Psoas muscle (tissue), 7 donors: ENCODE measurements at regions not wholly inside any gene's neighbourhood (a gene's known extent, or its start where the extent isn't known, plus 50 kb on each side); places are given as distances from the start of the nearest gene placed in this dataset.
A peak's percentile ranks its signal among the peaks of the same experiment; 100 is the strongest.

ENCODE experiments used
- ATAC-seq, 4 donors: fragments of 200-7000 bp; cut with Tn5 transposase; one replicate each; pipeline ENCODE4 v1.9.1; 2020; ENCODE audit warnings: moderate library complexity in 3 of 4, mild to moderate bottlenecking in 2 of 4
- DNase-seq, 2 donors: peaks; one replicate each; pipeline ENCODE4 v3.0.0-alpha.2; 2020
- H3K27ac ChIP-seq: fragments of 200-600 bp; one replicate; pipeline ENCODE4 v1.8.0; 2022
- H3K27me3 ChIP-seq, 3 donors: fragments of 200-600 bp in 1 of 3; one replicate each; pipeline versions ENCODE4 v1.6.1 to v1.8.0; 2013 to 2022; ENCODE audit warnings: low read length in 2 of 3, mild to moderate bottlenecking in 2 of 3, moderate library complexity in 1 of 3; ENCODE audit not compliant: insufficient read depth in 3 of 3
- H3K36me3 ChIP-seq, 2 donors: fragments of 200-600 bp in 1 of 2; one replicate each; pipeline versions ENCODE4 v1.6.1 to v1.8.0; 2013 to 2022; ENCODE audit warnings: low read depth in 1 of 2, mild to moderate bottlenecking in 1 of 2, moderate library complexity in 1 of 2; ENCODE audit not compliant: insufficient read depth in 1 of 2
- H3K4me1 ChIP-seq: fragments of 200-600 bp; one replicate; pipeline ENCODE4 v1.8.0; 2022
- H3K4me3 ChIP-seq: fragments of 200-600 bp; one replicate; pipeline ENCODE4 v1.8.0; 2022; ENCODE audit warnings: mild to moderate bottlenecking
- H3K9me3 ChIP-seq: fragments of 200-600 bp; one replicate; pipeline ENCODE4 v1.8.0; 2022
- WGBS, 3 donors: extraction: QIAGEN DNeasy Blood & Tissue Kit; methylation state at CpG; one replicate each; pipeline versions ENCODE4 v1.1.6 to v1.1.7; 2013; 5-methylcytosine and 5-hydroxymethylcytosine counted together
- intact Hi-C, 2 donors: fragments of 100-400 bp; cut with DNase I; formaldehyde crosslinking; loops; one replicate each; pipeline versions ENCODE4 v1.11.0 to v1.14.2; 2022
- TF ChIP-seq, protein P1 (sequence below): fragments of 200-600 bp; IDR thresholded peaks from one replicate; pipeline ENCODE4 v1.8.0; 2022; ENCODE audit warnings: antibody characterized with exemption
- donor health status: healthy with polysubstance abuse.
- donor health status: DM: no; HTN: no; CAD: no; lungs with moderate emphysema.
- donor health status: Bipolar disorder and iron deficiency.
- donor health status: healthy.
- donor health status: DM: yes; HTN: yes; CAD: no.
- donor health status: DM: no; HTN: no; CAD: no.
- donor health status: DM: yes; HTN: yes; CAD: no.

DNA sequence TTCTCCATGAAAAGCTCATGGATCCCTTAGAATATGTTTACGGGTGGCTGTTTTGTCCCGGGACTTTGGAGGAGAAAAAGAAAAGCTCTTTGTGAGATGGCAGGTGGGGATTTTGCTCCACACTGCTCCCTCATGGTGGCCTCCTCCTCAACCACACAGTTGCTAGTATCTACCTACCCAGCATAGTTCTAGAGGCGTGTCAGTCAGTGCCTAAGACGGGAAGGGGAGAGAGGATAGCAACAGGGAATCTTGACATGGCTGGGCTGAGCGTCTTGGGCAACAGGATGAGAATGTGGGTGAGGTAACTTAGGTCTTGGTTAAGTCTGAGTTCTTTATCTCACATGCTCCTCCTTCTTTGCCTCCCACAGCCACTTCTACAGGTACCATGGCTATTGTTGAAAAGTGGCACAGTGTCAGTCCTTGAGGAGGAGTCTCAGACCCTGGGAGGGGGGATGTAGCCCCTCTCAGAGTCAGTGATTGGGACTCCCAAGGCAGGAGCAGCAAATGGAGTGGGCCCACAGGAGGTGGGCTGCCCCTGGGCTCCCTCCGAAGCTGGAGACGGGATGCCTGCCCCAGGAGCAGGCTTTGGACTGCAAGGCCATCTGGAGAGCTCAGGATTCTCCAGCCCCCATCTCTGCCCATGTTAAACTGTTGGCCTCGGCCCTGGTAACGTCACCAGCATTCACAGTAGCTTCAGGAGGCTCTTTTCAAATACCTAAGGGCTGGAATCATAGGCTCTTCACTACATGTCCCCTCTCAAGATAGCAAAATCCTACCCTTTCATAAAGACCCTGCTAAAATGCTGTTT lies 75.4 kb downstream of the TENT5C start:
- H3K4me1 ChIP-seq = peaks cover 57% of the 10 kb centered on the region
- no peaks in the 10 kb centered on the region for H3K36me3 ChIP-seq
- intact Hi-C loops = loop anchor here (5.0 kb wide), 2 partner anchors 71 to 74 kb away; partner anchors contain the start of gene TENT5C (in 1 of the 2)
- no peaks in the 10 kb centered on the region for H3K9me3 ChIP-seq
- H3K27ac ChIP-seq = peak overlapping the region; percentile 88
- peak in 3 of 4 donors; percentile 14 to 51 (median 24) for ATAC-seq
- 58 to 74% (median 62%) methylated on average over 9 of the region's 9 CpGs for WGBS, 3 donors
- TF ChIP-seq, protein P1, sequence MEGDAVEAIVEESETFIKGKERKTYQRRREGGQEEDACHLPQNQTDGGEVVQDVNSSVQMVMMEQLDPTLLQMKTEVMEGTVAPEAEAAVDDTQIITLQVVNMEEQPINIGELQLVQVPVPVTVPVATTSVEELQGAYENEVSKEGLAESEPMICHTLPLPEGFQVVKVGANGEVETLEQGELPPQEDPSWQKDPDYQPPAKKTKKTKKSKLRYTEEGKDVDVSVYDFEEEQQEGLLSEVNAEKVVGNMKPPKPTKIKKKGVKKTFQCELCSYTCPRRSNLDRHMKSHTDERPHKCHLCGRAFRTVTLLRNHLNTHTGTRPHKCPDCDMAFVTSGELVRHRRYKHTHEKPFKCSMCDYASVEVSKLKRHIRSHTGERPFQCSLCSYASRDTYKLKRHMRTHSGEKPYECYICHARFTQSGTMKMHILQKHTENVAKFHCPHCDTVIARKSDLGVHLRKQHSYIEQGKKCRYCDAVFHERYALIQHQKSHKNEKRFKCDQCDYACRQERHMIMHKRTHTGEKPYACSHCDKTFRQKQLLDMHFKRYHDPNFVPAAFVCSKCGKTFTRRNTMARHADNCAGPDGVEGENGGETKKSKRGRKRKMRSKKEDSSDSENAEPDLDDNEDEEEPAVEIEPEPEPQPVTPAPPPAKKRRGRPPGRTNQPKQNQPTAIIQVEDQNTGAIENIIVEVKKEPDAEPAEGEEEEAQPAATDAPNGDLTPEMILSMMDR = peak; percentile 5
- no peaks in the 10 kb centered on the region for H3K27me3 ChIP-seq
- DNase-seq = no peak
- H3K4me3 ChIP-seq = peak overlapping the region; percentile 54

DNA sequence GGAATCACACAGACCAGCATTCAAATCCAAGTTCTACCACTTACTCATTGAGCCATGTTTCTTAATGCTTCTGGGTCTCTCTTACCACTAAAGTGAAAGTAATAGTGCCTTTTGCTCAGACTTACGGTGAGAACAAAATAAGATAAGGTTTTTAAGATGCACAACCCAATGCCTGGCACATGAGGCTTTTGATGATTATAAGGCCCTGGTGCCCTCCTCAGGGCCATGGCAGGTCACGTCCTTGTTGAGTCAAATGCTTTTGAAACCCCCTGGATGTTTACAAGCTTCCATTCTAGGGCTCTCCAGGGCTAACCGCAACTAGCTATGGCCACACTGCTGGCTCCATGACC lies 76.0 kb downstream of the TENT5C start:
- WGBS, 3 donors = 30 to 52% (median 43%) methylated on average over 3 of the region's 3 CpGs
- Histone ChIP-seq H3K27me3 (no peaks in the 10 kb centered on the region), H3K4me1 (peaks cover 59% of the 10 kb centered on the region), H3K27ac (peak overlapping the region; percentile 88), H3K4me3 (peak overlapping the region; percentile 54), H3K9me3 (no peaks in the 10 kb centered on the region), H3K36me3 (no peaks in the 10 kb centered on the region)
- intact Hi-C loops = loop anchor here (5.0 kb wide), 2 partner anchors 70 to 75 kb away; partner anchors contain the start of gene TENT5C (in 1 of the 2)
- DNase-seq = no peak
- TF ChIP-seq, protein P1 = no peak
- peak; percentile 34 to 58 (median 46) for ATAC-seq

DNA sequence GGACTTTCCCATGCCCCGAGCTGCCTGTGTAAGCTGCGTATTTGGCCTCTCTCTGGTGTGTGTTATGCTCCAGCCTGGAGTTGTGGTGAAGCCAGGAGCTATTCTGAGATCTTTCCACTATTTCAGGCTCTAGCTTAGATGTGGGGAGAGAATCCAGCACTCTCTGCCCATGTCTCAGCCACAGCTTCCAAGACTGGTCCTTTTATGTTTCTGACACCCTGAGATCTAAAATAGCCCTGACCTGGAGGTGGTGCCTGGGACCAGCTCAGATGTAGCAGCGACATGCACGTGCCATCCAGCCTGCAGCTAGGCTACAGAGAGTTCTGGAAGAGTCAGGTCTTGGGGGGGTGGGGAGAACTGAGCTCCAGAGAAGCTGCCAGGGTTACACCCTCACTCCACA lies 76.5 kb downstream of the TENT5C start:
- Histone ChIP-seq H3K4me1 (peaks cover 64% of the 10 kb centered on the region), H3K27ac (peak overlapping the region; percentile 88), H3K27me3 (no peaks in the 10 kb centered on the region), H3K4me3 (peak overlapping the region; percentile 54), H3K36me3 (no peaks in the 10 kb centered on the region), H3K9me3 (no peaks in the 10 kb centered on the region)
- intact Hi-C loops = loop anchor here (5.0 kb wide), 2 partner anchors 70 to 75 kb away; partner anchors contain the start of gene TENT5C (in 1 of the 2)
- DNase-seq (peak in 1 of 2 donors; percentile 79), ATAC-seq (peak; percentile 69 to 88 (median 84))
- TF ChIP-seq, protein P1 = no peak
- 24 to 26% (median 24%) methylated on average over 4 of the region's 4 CpGs for WGBS, 3 donors

DNA sequence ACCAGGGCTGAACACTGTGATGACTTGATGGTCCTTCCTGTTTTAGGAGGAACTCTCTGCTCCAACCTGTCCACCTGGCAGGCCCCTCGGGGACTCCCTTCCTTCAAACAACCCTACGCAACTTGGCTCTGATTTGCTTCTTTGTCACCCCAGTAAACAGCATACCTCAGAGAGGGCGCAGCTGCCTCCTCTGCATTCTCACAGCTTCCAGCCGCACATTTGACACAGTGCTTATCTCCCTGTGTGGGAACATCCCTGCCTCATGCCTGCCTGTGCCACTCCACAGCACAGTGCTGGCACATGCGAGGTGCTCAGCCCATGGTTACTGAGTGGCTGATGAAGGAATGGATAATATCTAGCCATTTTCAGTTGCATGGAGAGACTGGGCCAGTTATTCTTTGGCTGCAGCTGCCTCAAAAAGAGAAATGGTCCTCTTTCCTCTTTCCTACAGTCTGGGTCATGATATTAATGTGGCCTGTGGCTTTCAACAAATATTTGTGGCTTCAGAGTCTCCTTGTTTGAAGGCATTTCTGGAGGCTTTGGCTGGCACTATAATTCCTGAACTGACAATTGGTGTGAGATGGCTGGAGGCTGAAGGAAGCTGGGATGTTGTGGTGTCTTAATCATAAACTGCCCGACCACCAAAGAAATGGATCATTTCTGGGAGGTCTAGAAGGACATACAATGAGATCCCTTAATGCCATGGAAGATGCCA lies 77.9 kb downstream of the TENT5C start:
- intact Hi-C loops = loop anchor here (5.0 kb wide), 2 partner anchors 69 to 76 kb away; partner anchors contain the start of gene TENT5C (in 1 of the 2)
- Histone ChIP-seq H3K4me1 (peaks cover 56% of the 10 kb centered on the region), H3K27me3 (no peaks in the 10 kb centered on the region), H3K27ac (peak overlapping the region; percentile 88), H3K9me3 (no peaks in the 10 kb centered on the region), H3K4me3 (no peak overlapping the region), H3K36me3 (no peaks in the 10 kb centered on the region)
- whole genome bisulfite sequencing, 3 donors = 54 to 76% (median 67%) methylated on average over 6 of the region's 6 CpGs
- no peak for ATAC-seq
- DNase-seq = no peak
- TF ChIP-seq, protein P1 = no peak
